ENCODE measurements at regions not wholly inside any gene's neighbourhood (a gene's known extent, or its start where the extent isn't known, plus 50 kb on each side); places are given as distances from the start of the nearest gene placed in this dataset.
"Not testable (repeated sequence)": the region's sequence is repeated elsewhere in the genome, so short reads cannot be mapped to it uniquely, and the experiment has no call there.

- Histone ChIP-seq H3K56ac (ENCODE audit: insufficient read length, low read depth, low read length) (no peak overlapping the region), H4K8ac (replicated peaks; ENCODE audit: insufficient read length, low read depth, low read length) (no peak overlapping the region), H3K9me3 (ENCODE audit: control insufficient read depth, low read depth, low read length) (no peaks in the 10 kb centered on the region), H2BK20ac (ENCODE audit: low read depth, low read length, poor library complexity, severe bottlenecking) (no peak overlapping the region), H2BK5ac (ENCODE audit: insufficient read length, low read length) (no peak overlapping the region), H2BK120ac (ENCODE audit: low read depth, low read length, poor library complexity, severe bottlenecking) (no peak overlapping the region), H3K9ac (ENCODE audit: extremely low read depth, insufficient read length, low read length) (no peak overlapping the region), H3K27me3 (ENCODE audit: insufficient read depth, low read length) (no peaks in the 10 kb centered on the region), H2BK12ac (ENCODE audit: insufficient read length, low read depth, low read length) (no peak overlapping the region), H3K23ac (ENCODE audit: insufficient read length, low read depth, low read length) (no peak overlapping the region), H3K18ac (ENCODE audit: insufficient read length, low read depth, low read length) (no peak overlapping the region), H4K5ac (ENCODE audit: insufficient read length, low read depth, low read length) (no peak overlapping the region), H4K20me1 (ENCODE audit: control insufficient read depth, insufficient read depth, insufficient read length) (no peaks in the 10 kb centered on the region), H2AFZ (ENCODE audit: low read length) (no peak overlapping the region), H3K27ac (ENCODE audit: insufficient read length, low read depth, low read length) (no peak overlapping the region), H3K14ac (ENCODE audit: insufficient read depth, low read length) (no peak overlapping the region), H3K4me2 (ENCODE audit: insufficient read depth, insufficient read length, low read length) (no peak overlapping the region), H3K4me1 (ENCODE audit: insufficient read depth, low read length) (no peaks in the 10 kb centered on the region), H4K91ac (ENCODE audit: insufficient read length, low read depth, low read length) (no peak overlapping the region), H3K79me2 (ENCODE audit: insufficient read depth, low read length) (no peaks in the 10 kb centered on the region), H3T11ph (ENCODE audit: low read length) (no peak overlapping the region), H2BK15ac (ENCODE audit: low read depth, low read length) (no peak overlapping the region), H3K23me2 (ENCODE audit: insufficient read length, low read depth, low read length, poor library complexity, severe bottlenecking) (no peaks in the 10 kb centered on the region), H2AK5ac (ENCODE audit: insufficient read length, low read length) (no peak overlapping the region), H3K79me1 (ENCODE audit: insufficient read depth, low read depth, low read length, poor library complexity, severe bottlenecking) (no peaks in the 10 kb centered on the region), H3K4ac (ENCODE audit: low read depth, low read length) (no peak overlapping the region)
- H3K27me3 Mint-ChIP-seq (ENCODE audit: low read depth), result no peaks in the 10 kb centered on the region
- no peak overlapping the region for H3K4me3 Mint-ChIP-seq
- peaks cover under 1 to 3% of the 10 kb centered on the region in 2 experiments; a peak in 2 of 4 replicates for H3K4me1 Mint-ChIP-seq
- no peaks in the 10 kb centered on the region; a peak in 1 of 7 replicates for H3K36me3 Mint-ChIP-seq (ENCODE audit: insufficient read depth in 1 of 3, low read depth in 3 of 3)
- WGBS (ENCODE audit: extremely low coverage, insufficient read length, low lambda C conversion rate), result no CpG with 5 or more reads among the region's 5 CpGs
- H3K27ac Mint-ChIP-seq, result peak overlapping the region in 1 of 3 experiments; percentile 48; a peak in 1 of 7 replicates
- no peaks in the 10 kb centered on the region for H3K9me3 Mint-ChIP-seq
- no peak for TF ChIP-seq CTCF (conservative IDR thresholded peaks at IDR 0.05)
- DNase-seq, result no peak
Observed at GRCh38 chr12:87332987-87333726, 696.0 kb downstream of the C12orf50 start.

- not testable (repeated sequence) for H3K27me3 Mint-ChIP-seq (ENCODE audit: low read depth); H4K8ac ChIP-seq (replicated peaks; ENCODE audit: insufficient read length, low read depth, low read length); H3K27me3 ChIP-seq (ENCODE audit: insufficient read depth, low read length); H2AK5ac ChIP-seq (ENCODE audit: insufficient read length, low read length); H3K9me3 Mint-ChIP-seq; H3T11ph ChIP-seq (ENCODE audit: low read length); H3K4me3 Mint-ChIP-seq; H3K23ac ChIP-seq (ENCODE audit: insufficient read length, low read depth, low read length); H3K79me1 ChIP-seq (ENCODE audit: insufficient read depth, low read depth, low read length, poor library complexity, severe bottlenecking); DNase-seq; H3K36me3 Mint-ChIP-seq (ENCODE audit: insufficient read depth in 1 of 3, low read depth in 3 of 3); H3K23me2 ChIP-seq (ENCODE audit: insufficient read length, low read depth, low read length, poor library complexity, severe bottlenecking); H2BK12ac ChIP-seq (ENCODE audit: insufficient read length, low read depth, low read length); H4K91ac ChIP-seq (ENCODE audit: insufficient read length, low read depth, low read length); H3K4me1 Mint-ChIP-seq; H3K27ac ChIP-seq (ENCODE audit: insufficient read length, low read depth, low read length); H2BK15ac ChIP-seq (ENCODE audit: low read depth, low read length); H4K20me1 ChIP-seq (ENCODE audit: control insufficient read depth, insufficient read depth, insufficient read length); H3K9ac ChIP-seq (ENCODE audit: extremely low read depth, insufficient read length, low read length); H3K27ac Mint-ChIP-seq; H3K18ac ChIP-seq (ENCODE audit: insufficient read length, low read depth, low read length); H2BK5ac ChIP-seq (ENCODE audit: insufficient read length, low read length); H2BK120ac ChIP-seq (ENCODE audit: low read depth, low read length, poor library complexity, severe bottlenecking); H2AFZ ChIP-seq (ENCODE audit: low read length); H3K9me3 ChIP-seq (ENCODE audit: control insufficient read depth, low read depth, low read length); H3K4me1 ChIP-seq (ENCODE audit: insufficient read depth, low read length); H3K56ac ChIP-seq (ENCODE audit: insufficient read length, low read depth, low read length); H3K79me2 ChIP-seq (ENCODE audit: insufficient read depth, low read length); H3K4ac ChIP-seq (ENCODE audit: low read depth, low read length); H2BK20ac ChIP-seq (ENCODE audit: low read depth, low read length, poor library complexity, severe bottlenecking); H4K5ac ChIP-seq (ENCODE audit: insufficient read length, low read depth, low read length); H3K4me2 ChIP-seq (ENCODE audit: insufficient read depth, insufficient read length, low read length); H3K14ac ChIP-seq (ENCODE audit: insufficient read depth, low read length)
- WGBS (ENCODE audit: extremely low coverage, insufficient read length, low lambda C conversion rate), result no CpG with 5 or more reads among the region's 30 CpGs
Observed at GRCh38 chr12:87330071-87330555, 699.1 kb downstream of the C12orf50 start.
